Lower lobe of right lung (tissue), 2 donors: ENCODE measurements at regions not wholly inside any gene's neighbourhood (a gene's known extent, or its start where the extent isn't known, plus 50 kb on each side); places are given as distances from the start of the nearest gene placed in this dataset.
A peak's percentile ranks its signal among the peaks of the same experiment; 100 is the strongest.

Experiments
- ATAC-seq, 2 donors: fragments of 200-7000 bp; cut with Tn5 transposase; one replicate each; pipeline ENCODE4 v1.9.1; 2020 to 2022; ENCODE audit warnings: mild to moderate bottlenecking in 2 of 2, moderate library complexity in 2 of 2
- DNase-seq: peaks from one replicate; pipeline ENCODE4 v3.0.0-alpha.2; 2020
- H3K27ac ChIP-seq: fragments of 200-600 bp; one replicate; pipeline ENCODE4 v1.8.0; 2022
- H3K27me3 ChIP-seq: fragments of 200-600 bp; one replicate; pipeline ENCODE4 v1.8.0; 2022; ENCODE audit warnings: low read depth
- H3K36me3 ChIP-seq: fragments of 200-600 bp; one replicate; pipeline ENCODE4 v1.8.0; 2022; ENCODE audit warnings: mild to moderate bottlenecking
- H3K4me1 ChIP-seq: fragments of 200-600 bp; one replicate; pipeline ENCODE4 v1.8.0; 2022
- H3K4me3 ChIP-seq: fragments of 200-600 bp; one replicate; pipeline ENCODE4 v1.8.0; 2022; ENCODE audit warnings: mild to moderate bottlenecking
- H3K9me3 ChIP-seq: fragments of 200-600 bp; one replicate; pipeline ENCODE4 v1.8.0; 2022
- intact Hi-C: fragments of 100-400 bp; cut with DNase I; formaldehyde crosslinking; loops from one replicate; pipeline ENCODE4 v1.11.0; 2022
- TF ChIP-seq, protein P1 (sequence below): fragments of 200-600 bp; IDR thresholded peaks from one replicate; pipeline ENCODE4 v1.8.0; 2022; ENCODE audit warnings: antibody characterized with exemption, mild to moderate bottlenecking
- donor health status: DM: no; HTN: yes; CAD: no; lungs with severe emphysema.

DNA sequence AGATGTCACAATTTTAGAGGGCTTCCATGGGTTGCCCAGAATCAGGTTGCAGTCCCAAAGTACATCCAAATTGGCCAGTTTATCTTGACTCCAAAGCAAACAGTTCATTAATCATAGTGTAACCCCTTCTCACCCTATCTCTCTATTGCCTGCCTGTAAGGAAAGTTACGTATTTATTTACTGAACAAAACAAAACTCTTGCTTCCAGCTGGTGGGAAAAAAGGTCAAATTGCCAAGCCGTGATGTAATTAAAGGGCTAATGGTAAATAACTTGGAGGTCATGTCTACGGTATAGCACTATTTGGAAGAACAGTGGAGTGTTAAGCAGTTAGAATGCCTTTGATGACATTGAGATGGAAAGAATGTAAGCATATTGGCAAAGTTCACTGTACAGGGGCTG, 214.0 kb downstream of the DLEU7 start:
- H3K27ac ChIP-seq = no peak overlapping the region

DNA sequence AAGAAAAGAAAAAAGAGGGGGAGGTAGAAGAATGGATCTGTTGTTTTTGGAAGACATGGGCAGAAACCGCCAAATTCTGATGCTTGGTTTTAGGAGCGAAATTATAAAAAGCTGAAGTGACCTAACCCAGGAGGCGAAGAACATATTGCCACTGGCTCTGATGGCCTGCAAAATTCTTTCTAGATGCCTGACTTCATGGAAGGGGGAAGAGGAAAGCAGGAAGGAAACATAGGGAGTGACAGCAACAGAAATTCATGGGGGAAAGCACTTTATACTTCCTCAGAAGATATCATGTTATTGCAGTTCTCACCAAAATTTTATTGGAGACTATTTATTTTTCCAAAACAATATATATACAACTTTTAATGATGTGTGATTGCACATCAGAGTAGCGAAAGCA, 213.5 kb downstream of the DLEU7 start:
- Histone ChIP-seq H3K27me3 (no peaks in the 10 kb centered on the region), H3K4me3 (no peak overlapping the region), H3K4me1 (peaks cover 3% of the 10 kb centered on the region), H3K9me3 (no peaks in the 10 kb centered on the region), H3K36me3 (no peaks in the 10 kb centered on the region), H3K27ac (no peak overlapping the region)
- TF ChIP-seq, protein P1, sequence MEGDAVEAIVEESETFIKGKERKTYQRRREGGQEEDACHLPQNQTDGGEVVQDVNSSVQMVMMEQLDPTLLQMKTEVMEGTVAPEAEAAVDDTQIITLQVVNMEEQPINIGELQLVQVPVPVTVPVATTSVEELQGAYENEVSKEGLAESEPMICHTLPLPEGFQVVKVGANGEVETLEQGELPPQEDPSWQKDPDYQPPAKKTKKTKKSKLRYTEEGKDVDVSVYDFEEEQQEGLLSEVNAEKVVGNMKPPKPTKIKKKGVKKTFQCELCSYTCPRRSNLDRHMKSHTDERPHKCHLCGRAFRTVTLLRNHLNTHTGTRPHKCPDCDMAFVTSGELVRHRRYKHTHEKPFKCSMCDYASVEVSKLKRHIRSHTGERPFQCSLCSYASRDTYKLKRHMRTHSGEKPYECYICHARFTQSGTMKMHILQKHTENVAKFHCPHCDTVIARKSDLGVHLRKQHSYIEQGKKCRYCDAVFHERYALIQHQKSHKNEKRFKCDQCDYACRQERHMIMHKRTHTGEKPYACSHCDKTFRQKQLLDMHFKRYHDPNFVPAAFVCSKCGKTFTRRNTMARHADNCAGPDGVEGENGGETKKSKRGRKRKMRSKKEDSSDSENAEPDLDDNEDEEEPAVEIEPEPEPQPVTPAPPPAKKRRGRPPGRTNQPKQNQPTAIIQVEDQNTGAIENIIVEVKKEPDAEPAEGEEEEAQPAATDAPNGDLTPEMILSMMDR = no peak
- ATAC-seq (no peak), DNase-seq (no peak)
- intact Hi-C loops = no loop called here

More for the DNA sequence above, 214.0 kb downstream of the DLEU7 start:
- intact Hi-C loops = no loop called here
- H3K4me3 ChIP-seq = no peak overlapping the region
- DNase-seq (no peak), ATAC-seq (no peak)
- no peaks in the 10 kb centered on the region for H3K9me3 ChIP-seq
- TF ChIP-seq, protein P1 = no peak
- H3K27me3 ChIP-seq = no peaks in the 10 kb centered on the region
- H3K4me1 ChIP-seq = no peaks in the 10 kb centered on the region
- no peaks in the 10 kb centered on the region for H3K36me3 ChIP-seq

DNA sequence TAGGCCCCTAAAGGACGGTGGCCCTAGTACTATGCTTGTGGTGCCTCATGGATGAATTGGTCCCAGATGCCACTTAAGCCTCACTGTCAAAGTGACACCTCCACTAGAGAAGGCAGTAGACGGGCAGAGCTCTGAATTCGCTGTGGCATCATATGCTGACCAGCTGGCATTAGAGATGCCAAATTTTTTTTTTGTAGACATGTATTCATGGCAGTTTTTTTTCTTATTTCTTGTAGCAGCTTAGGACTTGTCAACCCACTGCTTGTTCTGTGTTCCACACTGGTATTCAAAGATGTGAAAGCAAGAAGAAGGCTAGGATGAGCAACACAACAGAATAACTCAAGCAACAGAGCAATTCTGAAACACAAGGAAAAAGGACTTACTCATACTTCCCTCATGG, 212.5 kb downstream of the DLEU7 start:
- TF ChIP-seq, protein P1 = no peak
- intact Hi-C loops = no loop called here
- Histone ChIP-seq H3K4me3 (no peak overlapping the region), H3K27ac (no peak overlapping the region), H3K9me3 (no peaks in the 10 kb centered on the region), H3K27me3 (no peaks in the 10 kb centered on the region), H3K36me3 (no peaks in the 10 kb centered on the region), H3K4me1 (peaks cover 7% of the 10 kb centered on the region)
- DNase-seq (no peak), ATAC-seq (no peak)

DNA sequence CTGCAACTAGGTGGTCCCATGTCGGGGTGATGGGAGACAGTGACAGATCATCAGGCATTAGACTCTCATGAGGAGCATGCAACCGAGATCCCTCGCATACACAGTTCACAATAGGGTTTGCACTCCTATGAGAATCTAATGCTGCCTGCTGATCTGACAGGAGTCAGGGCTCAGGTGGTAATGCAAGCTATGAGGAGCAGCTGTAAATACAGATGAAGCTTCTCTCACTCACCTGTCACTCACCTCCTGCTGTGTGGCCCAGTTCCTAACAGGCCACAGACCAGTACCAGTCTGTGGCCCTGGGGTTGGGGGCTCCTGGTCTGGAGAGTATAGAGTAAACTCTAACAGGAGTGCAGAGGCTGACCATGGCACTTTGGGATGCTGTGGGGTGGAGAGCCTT, 209.2 kb downstream of the DLEU7 start:
- Histone ChIP-seq H3K36me3 (no peaks in the 10 kb centered on the region), H3K9me3 (no peaks in the 10 kb centered on the region), H3K27me3 (no peaks in the 10 kb centered on the region), H3K4me3 (no peak overlapping the region), H3K4me1 (peaks cover 7% of the 10 kb centered on the region), H3K27ac (no peak overlapping the region)
- DNase-seq (no peak), ATAC-seq (no peak)
- intact Hi-C loops = no loop called here
- TF ChIP-seq, protein P1 = no peak

DNA sequence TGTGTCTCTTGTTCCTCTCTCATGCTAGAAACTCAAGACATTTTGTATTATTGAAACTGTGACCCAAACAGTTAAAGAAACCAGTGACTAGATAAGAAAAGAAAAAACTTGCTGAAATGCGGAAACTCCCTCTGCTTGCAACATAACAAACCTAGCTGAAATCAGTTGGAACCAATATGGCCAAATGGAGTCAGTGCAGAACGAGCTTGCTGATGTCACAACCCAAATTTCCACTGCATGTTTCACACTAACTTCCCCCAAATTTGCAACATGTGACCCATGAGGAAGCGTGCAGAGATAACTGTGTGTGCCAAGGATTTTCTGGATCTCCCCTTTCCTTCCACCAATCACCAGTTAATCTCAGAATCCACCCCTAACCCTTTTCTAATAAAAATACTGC, 208.0 kb downstream of the DLEU7 start:
- peak overlapping the region; percentile 71 for H3K27ac ChIP-seq

More for the DNA sequence above, 208.0 kb downstream of the DLEU7 start:
- Histone ChIP-seq H3K27me3 (no peaks in the 10 kb centered on the region), H3K4me3 (no peak overlapping the region), H3K36me3 (no peaks in the 10 kb centered on the region), H3K9me3 (no peaks in the 10 kb centered on the region), H3K4me1 (peaks cover 7% of the 10 kb centered on the region)
- intact Hi-C loops = no loop called here
- DNase-seq = no peak
- peak; percentile 84 to 88 for ATAC-seq
- TF ChIP-seq, protein P1 = no peak
